ENCODE measurements at regions not wholly inside any gene's neighbourhood (a gene's known extent, or its start where the extent isn't known, plus 50 kb on each side); places are given as distances from the start of the nearest gene placed in this dataset.

- POLR2A ChIA-PET, result interaction anchor here (0.6 kb wide), 1 partner anchor 1693 kb away, joined by 4 read pairs; no protein-coding TSS in a partner anchor
- Mint-ChIP-seq H3K36me3 (no peaks in the 10 kb centered on the region), H3K27ac (no peak overlapping the region), H3K9me3 (no peaks in the 10 kb centered on the region), H3K4me1 (peaks cover 0 to 2% (median under 1%) of the 10 kb centered on the region in 4 donors), H3K27me3 (peaks cover 10 to 33% (median 26%) of the 10 kb centered on the region in 5 donors), H3K4me3 (no peak overlapping the region)
- no peak for DNase-seq
- ATAC-seq, result no peak
These were observed 77.6 kb downstream of the PCDH1 start for GRCh38 chr5:141800617-141801016.

- H3K36me3 Mint-ChIP-seq, result no peaks in the 10 kb centered on the region
- ATAC-seq (no peak), DNase-seq (no peak)
- POLR2A ChIA-PET, result interaction anchor here (1.2 kb wide), 1 partner anchor 79 kb away, joined by 3 read pairs; the partner anchor contains the start of gene PCDH1
- peaks cover 0 to 2% (median under 1%) of the 10 kb centered on the region in 4 donors for H3K4me1 Mint-ChIP-seq
- no peak overlapping the region for H3K4me3 Mint-ChIP-seq
- H3K9me3 Mint-ChIP-seq, result no peaks in the 10 kb centered on the region
- peaks cover 6 to 23% (median 21%) of the 10 kb centered on the region in 5 donors for H3K27me3 Mint-ChIP-seq
- peak overlapping the region in 1 of 10 donors; percentile 5 for H3K27ac Mint-ChIP-seq
These were observed 78.6 kb downstream of the PCDH1 start for GRCh38 chr5:141799507-141800167.

- Mint-ChIP-seq H3K9me3 (no peaks in the 10 kb centered on the region), H3K4me1 (peaks cover 0 to 4% (median 1%) of the 10 kb centered on the region in 4 donors), H3K27me3 (peaks cover 1 to 11% (median 6%) of the 10 kb centered on the region in 5 donors), H3K36me3 (no peaks in the 10 kb centered on the region), H3K27ac (no peak overlapping the region), H3K4me3 (no peak overlapping the region)
- no peak for DNase-seq
- ATAC-seq, result no peak
- POLR2A ChIA-PET, result no interaction called here
These were observed 80.8 kb downstream of the PCDH1 start for GRCh38 chr5:141797425-141797824.

GRCh38 chr5:141795421-141795820 lies 82.8 kb downstream of the PCDH1 start:
- POLR2A ChIA-PET, result interaction anchor here (0.7 kb wide), 1 partner anchor 102 kb away, joined by 5 read pairs; no protein-coding TSS in a partner anchor
- no peak overlapping the region for H3K27ac Mint-ChIP-seq
- H3K27me3 Mint-ChIP-seq, result peaks cover 0 to 10% (median 6%) of the 10 kb centered on the region in 5 donors
- no peak overlapping the region for H3K4me3 Mint-ChIP-seq
- no peak for ATAC-seq
- DNase-seq, result no peak
- peaks cover 0 to 4% (median 1%) of the 10 kb centered on the region in 4 donors for H3K4me1 Mint-ChIP-seq
- no peaks in the 10 kb centered on the region for H3K36me3 Mint-ChIP-seq
- no peaks in the 10 kb centered on the region for H3K9me3 Mint-ChIP-seq

GRCh38 chr5:141793881-141794280 lies 84.3 kb downstream of the PCDH1 start:
- H3K27me3 Mint-ChIP-seq, result peaks cover 4 to 16% (median 12%) of the 10 kb centered on the region in 5 donors
- H3K27ac Mint-ChIP-seq, result peak overlapping the region in 2 of 10 donors; percentile 32
- H3K4me3 Mint-ChIP-seq, result no peak overlapping the region
- no peaks in the 10 kb centered on the region for H3K36me3 Mint-ChIP-seq
- H3K9me3 Mint-ChIP-seq, result no peaks in the 10 kb centered on the region
- POLR2A ChIA-PET, result no interaction called here
- H3K4me1 Mint-ChIP-seq, result peaks cover 0 to 4% (median 0%) of the 10 kb centered on the region in 4 donors
- DNase-seq (no peak), ATAC-seq (no peak)

- peak overlapping the region in 1 of 10 donors; percentile 32 for H3K27ac Mint-ChIP-seq
- no peaks in the 10 kb centered on the region for H3K9me3 Mint-ChIP-seq
- H3K27me3 Mint-ChIP-seq, result peaks cover 6 to 18% (median 16%) of the 10 kb centered on the region in 5 donors
- H3K4me1 Mint-ChIP-seq, result peaks cover 0 to 2% (median 0%) of the 10 kb centered on the region in 4 donors
- ATAC-seq, result no peak
- H3K4me3 Mint-ChIP-seq, result no peak overlapping the region
- H3K36me3 Mint-ChIP-seq, result no peaks in the 10 kb centered on the region
- no peak for DNase-seq
- POLR2A ChIA-PET, result no interaction called here
These were observed 84.8 kb downstream of the PCDH1 start for GRCh38 chr5:141793403-141793802.

- Mint-ChIP-seq H3K27ac (no peak overlapping the region), H3K27me3 (peaks cover 11 to 36% (median 26%) of the 10 kb centered on the region in 5 donors), H3K36me3 (no peaks in the 10 kb centered on the region), H3K4me1 (peaks cover 0 to 4% (median 0%) of the 10 kb centered on the region in 4 donors), H3K9me3 (no peaks in the 10 kb centered on the region), H3K4me3 (no peak overlapping the region)
- DNase-seq, result no peak
- no peak for ATAC-seq
- POLR2A ChIA-PET, result no interaction called here
These were observed 87.6 kb downstream of the PCDH1 start for GRCh38 chr5:141790630-141791029.

GRCh38 chr5:141789330-141789729 lies 88.9 kb downstream of the PCDH1 start:
- H3K4me3 Mint-ChIP-seq, result no peak overlapping the region
- no peaks in the 10 kb centered on the region for H3K36me3 Mint-ChIP-seq
- POLR2A ChIA-PET, result no interaction called here
- ATAC-seq, result no peak
- H3K9me3 Mint-ChIP-seq, result no peaks in the 10 kb centered on the region
- no peak for DNase-seq
- H3K27ac Mint-ChIP-seq, result peak overlapping the region in 1 of 10 donors; percentile 58
- H3K27me3 Mint-ChIP-seq, result peaks cover 13 to 37% (median 29%) of the 10 kb centered on the region in 5 donors
- peaks cover 0 to 4% (median 0%) of the 10 kb centered on the region in 4 donors for H3K4me1 Mint-ChIP-seq

- Mint-ChIP-seq H3K36me3 (no peaks in the 10 kb centered on the region), H3K9me3 (no peaks in the 10 kb centered on the region), H3K27ac (no peak overlapping the region), H3K4me1 (peaks cover 0 to 5% (median 0%) of the 10 kb centered on the region in 4 donors), H3K27me3 (peaks cover 14 to 41% (median 29%) of the 10 kb centered on the region in 5 donors), H3K4me3 (no peak overlapping the region)
- DNase-seq (no peak), ATAC-seq (no peak)
- POLR2A ChIA-PET, result no interaction called here
These were observed 89.8 kb downstream of the PCDH1 start for GRCh38 chr5:141788296-141788970.

GRCh38 chr5:141787376-141787775 lies 90.8 kb downstream of the PCDH1 start:
- H3K9me3 Mint-ChIP-seq, result no peaks in the 10 kb centered on the region
- POLR2A ChIA-PET, result no interaction called here

GRCh38 chr5:141786700-141787099 lies 91.5 kb downstream of the PCDH1 start:
- Mint-ChIP-seq H3K27ac (no peak overlapping the region), H3K4me3 (no peak overlapping the region), H3K4me1 (peaks cover 0 to 3% (median 0%) of the 10 kb centered on the region in 4 donors), H3K9me3 (no peaks in the 10 kb centered on the region), H3K27me3 (peaks cover 10 to 44% (median 27%) of the 10 kb centered on the region in 5 donors), H3K36me3 (no peaks in the 10 kb centered on the region)
- POLR2A ChIA-PET, result no interaction called here
- ATAC-seq (no peak), DNase-seq (no peak)

More at GRCh38 chr5:141787376-141787775, 90.8 kb downstream of the PCDH1 start:
- H3K4me3 Mint-ChIP-seq, result no peak overlapping the region
- no peaks in the 10 kb centered on the region for H3K36me3 Mint-ChIP-seq
- H3K27me3 Mint-ChIP-seq, result peaks cover 10 to 41% (median 30%) of the 10 kb centered on the region in 5 donors
- no peak overlapping the region for H3K27ac Mint-ChIP-seq
- no peak for DNase-seq
- ATAC-seq, result no peak
- H3K4me1 Mint-ChIP-seq, result peaks cover 0 to 3% (median 0%) of the 10 kb centered on the region in 4 donors

GRCh38 chr5:141785711-141786110 lies 92.5 kb downstream of the PCDH1 start:
- ATAC-seq (no peak), DNase-seq (no peak)
- POLR2A ChIA-PET, result no interaction called here
- Mint-ChIP-seq H3K4me1 (peaks cover 0 to 3% (median 0%) of the 10 kb centered on the region in 4 donors), H3K9me3 (no peaks in the 10 kb centered on the region), H3K4me3 (no peak overlapping the region), H3K27me3 (peaks cover 13 to 51% (median 23%) of the 10 kb centered on the region in 5 donors), H3K36me3 (no peaks in the 10 kb centered on the region), H3K27ac (no peak overlapping the region)

- Mint-ChIP-seq H3K4me3 (no peak overlapping the region), H3K4me1 (peaks cover 0 to 3% (median 0%) of the 10 kb centered on the region in 4 donors), H3K27me3 (peaks cover 13 to 51% (median 23%) of the 10 kb centered on the region in 5 donors), H3K27ac (no peak overlapping the region), H3K9me3 (no peaks in the 10 kb centered on the region), H3K36me3 (no peaks in the 10 kb centered on the region)
- no peak for DNase-seq
- POLR2A ChIA-PET, result no interaction called here
- no peak for ATAC-seq
These were observed 93.1 kb downstream of the PCDH1 start for GRCh38 chr5:141785135-141785534.

Measured in naive thymus-derived CD8-positive, alpha-beta T cell (primary cell).